Ishikawa (cell line): ENCODE measurements at regions not wholly inside any gene's neighbourhood (a gene's known extent, or its start where the extent isn't known, plus 50 kb on each side); places are given as distances from the start of the nearest gene placed in this dataset.

Experiments used
- CEBPB ChIP-seq: IDR thresholded peaks from 2 replicates; pipeline ENCODE4 v1.6.1; 2012
- CREB1 ChIP-seq: IDR thresholded peaks from 2 replicates; pipeline ENCODE4 v1.6.1; 2012; ENCODE audit warnings: low read depth
- EGR1 ChIP-seq: IDR thresholded peaks from 2 replicates; pipeline ENCODE4 v1.6.1; 2012
- EP300 ChIP-seq: IDR thresholded peaks from 2 replicates; pipeline ENCODE4 v1.6.1; 2012; ENCODE audit warnings: borderline replicate concordance
- FOXM1 ChIP-seq: IDR thresholded peaks from 2 replicates; pipeline ENCODE4 v1.6.1; 2012; ENCODE audit warnings: low read depth, borderline replicate concordance
- MAX ChIP-seq: IDR thresholded peaks from 2 replicates; pipeline ENCODE4 v1.6.1; 2012
- NFIC ChIP-seq: IDR thresholded peaks from 2 replicates; pipeline ENCODE4 v1.6.1; 2012
- RAD21 ChIP-seq: IDR thresholded peaks from 2 replicates; pipeline ENCODE4 v1.6.1; 2012; ENCODE audit warnings: low read depth
- TAF1 ChIP-seq: IDR thresholded peaks from 2 replicates; pipeline ENCODE4 v1.6.1; 2012; ENCODE audit warnings: low read depth, mild to moderate bottlenecking
- TCF12 ChIP-seq: IDR thresholded peaks from 2 replicates; pipeline ENCODE4 v1.6.1; 2012; ENCODE audit warnings: low read depth
- TEAD4 ChIP-seq: IDR thresholded peaks from 2 replicates; pipeline ENCODE4 v1.6.1; 2012
- USF1 ChIP-seq: IDR thresholded peaks from 2 replicates; pipeline ENCODE4 v1.6.1; 2012
- YY1 ChIP-seq: IDR thresholded peaks from 2 replicates; pipeline ENCODE4 v1.6.1; 2012; ENCODE audit warnings: low read depth
- ZBTB7A ChIP-seq: IDR thresholded peaks from 2 replicates; pipeline ENCODE4 v1.6.1; 2012; ENCODE audit warnings: low read depth
- TF ChIP-seq, protein P1 (sequence below): IDR thresholded peaks from 2 replicates; pipeline ENCODE4 v1.6.1; 2012; ENCODE audit warnings: low read depth, mild to moderate bottlenecking

- no peak for TF ChIP-seq TAF1
- TF ChIP-seq CREB1 = no peak
- TF ChIP-seq MAX = no peak
- no peak for TF ChIP-seq FOXM1
- TF ChIP-seq, protein P1, sequence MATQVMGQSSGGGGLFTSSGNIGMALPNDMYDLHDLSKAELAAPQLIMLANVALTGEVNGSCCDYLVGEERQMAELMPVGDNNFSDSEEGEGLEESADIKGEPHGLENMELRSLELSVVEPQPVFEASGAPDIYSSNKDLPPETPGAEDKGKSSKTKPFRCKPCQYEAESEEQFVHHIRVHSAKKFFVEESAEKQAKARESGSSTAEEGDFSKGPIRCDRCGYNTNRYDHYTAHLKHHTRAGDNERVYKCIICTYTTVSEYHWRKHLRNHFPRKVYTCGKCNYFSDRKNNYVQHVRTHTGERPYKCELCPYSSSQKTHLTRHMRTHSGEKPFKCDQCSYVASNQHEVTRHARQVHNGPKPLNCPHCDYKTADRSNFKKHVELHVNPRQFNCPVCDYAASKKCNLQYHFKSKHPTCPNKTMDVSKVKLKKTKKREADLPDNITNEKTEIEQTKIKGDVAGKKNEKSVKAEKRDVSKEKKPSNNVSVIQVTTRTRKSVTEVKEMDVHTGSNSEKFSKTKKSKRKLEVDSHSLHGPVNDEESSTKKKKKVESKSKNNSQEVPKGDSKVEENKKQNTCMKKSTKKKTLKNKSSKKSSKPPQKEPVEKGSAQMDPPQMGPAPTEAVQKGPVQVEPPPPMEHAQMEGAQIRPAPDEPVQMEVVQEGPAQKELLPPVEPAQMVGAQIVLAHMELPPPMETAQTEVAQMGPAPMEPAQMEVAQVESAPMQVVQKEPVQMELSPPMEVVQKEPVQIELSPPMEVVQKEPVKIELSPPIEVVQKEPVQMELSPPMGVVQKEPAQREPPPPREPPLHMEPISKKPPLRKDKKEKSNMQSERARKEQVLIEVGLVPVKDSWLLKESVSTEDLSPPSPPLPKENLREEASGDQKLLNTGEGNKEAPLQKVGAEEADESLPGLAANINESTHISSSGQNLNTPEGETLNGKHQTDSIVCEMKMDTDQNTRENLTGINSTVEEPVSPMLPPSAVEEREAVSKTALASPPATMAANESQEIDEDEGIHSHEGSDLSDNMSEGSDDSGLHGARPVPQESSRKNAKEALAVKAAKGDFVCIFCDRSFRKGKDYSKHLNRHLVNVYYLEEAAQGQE = no peak
- TF ChIP-seq CEBPB = no peak
These were observed 246.4 kb downstream of the C12orf50 start for GRCh38 chr12:87782838-87783237.

DNA sequence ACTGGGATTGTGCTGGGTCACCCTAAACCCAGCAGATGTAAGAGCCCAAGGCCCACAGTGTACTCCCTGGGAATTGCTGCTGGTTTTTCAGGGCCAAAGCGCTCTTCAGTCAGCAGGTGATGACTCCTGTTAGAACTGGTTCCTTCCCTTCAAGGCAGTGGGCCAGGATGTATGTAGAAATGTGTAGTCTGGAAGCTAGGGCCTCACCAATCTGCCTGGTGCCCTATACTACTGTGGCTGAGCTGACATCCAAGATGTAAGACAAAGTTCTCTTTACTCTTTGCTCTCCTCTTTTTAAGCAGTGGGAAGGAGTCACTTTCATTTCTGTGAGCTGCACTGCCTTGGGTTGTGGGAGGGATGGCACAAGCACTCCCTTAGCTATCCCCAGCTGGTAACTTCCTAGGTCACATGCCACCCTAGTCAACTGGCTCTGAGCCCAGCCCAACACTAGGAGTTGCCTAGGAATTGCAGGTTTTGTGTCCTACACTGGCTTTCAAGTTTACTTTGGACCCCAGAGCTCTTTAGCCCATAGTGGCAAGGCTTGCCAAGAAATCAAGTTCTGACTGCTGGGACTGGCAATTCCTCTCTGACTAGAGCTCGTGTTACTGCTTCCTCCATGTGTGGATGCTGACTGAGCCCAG is 249.2 kb downstream of the C12orf50 start:
- TF ChIP-seq TAF1 = no peak
- no peak for TF ChIP-seq RAD21
- 0 out of 2 replicates have a peak, but pooled peaks have one; percentile 31 for TF ChIP-seq USF1
- TF ChIP-seq, protein P1 = no peak
- no peak for TF ChIP-seq TEAD4
- TF ChIP-seq CEBPB = no peak
- no peak for TF ChIP-seq TCF12
- TF ChIP-seq YY1 = no peak

DNA sequence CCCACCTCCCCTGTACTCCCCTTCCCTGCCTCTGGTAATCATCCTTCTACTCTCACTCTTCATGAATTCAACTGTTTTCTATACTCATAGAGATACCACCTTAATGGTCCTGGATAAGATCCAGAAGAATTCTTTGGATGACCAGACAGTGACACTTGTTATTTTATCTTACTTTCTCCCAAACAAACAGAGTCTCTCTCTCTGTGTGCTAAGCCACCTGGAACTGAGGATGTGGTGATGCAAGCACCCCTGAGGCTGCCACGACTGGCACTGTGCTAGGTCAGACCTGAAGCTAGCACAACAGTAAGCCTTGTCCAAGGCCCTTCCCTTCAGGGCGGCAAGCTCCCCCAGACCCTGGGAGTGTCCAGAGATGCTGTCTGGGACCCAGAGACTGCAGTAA is 250.2 kb downstream of the C12orf50 start:
- no peak for TF ChIP-seq ZBTB7A
- TF ChIP-seq MAX = no peak
- TF ChIP-seq TCF12 = no peak
- no peak for TF ChIP-seq FOXM1

GRCh38 chr12:87778065-87778464 is 251.1 kb downstream of the C12orf50 start:
- TF ChIP-seq TEAD4 (no peak), NFIC (no peak), YY1 (no peak), MAX (no peak), CREB1 (no peak), RAD21 (no peak), TAF1 (no peak), FOXM1 (no peak), EP300 (no peak), ZBTB7A (no peak), EGR1 (no peak), TCF12 (no peak), USF1 (no peak), CEBPB (no peak)
- TF ChIP-seq, protein P1 = no peak

- TF ChIP-seq FOXM1 = no peak
- TF ChIP-seq EP300 = no peak
- no peak for TF ChIP-seq TCF12
- no peak for TF ChIP-seq EGR1
- no peak for TF ChIP-seq MAX
- no peak for TF ChIP-seq ZBTB7A
- no peak for TF ChIP-seq TAF1
- no peak for TF ChIP-seq CEBPB
- no peak for TF ChIP-seq CREB1
- TF ChIP-seq YY1 = no peak
These were observed 253.4 kb downstream of the C12orf50 start for GRCh38 chr12:87775784-87776183.
